Tibial artery (tissue), 4 donors: ENCODE measurements at regions not wholly inside any gene's neighbourhood (a gene's known extent, or its start where the extent isn't known, plus 50 kb on each side); places are given as distances from the start of the nearest gene placed in this dataset.
A peak's percentile ranks its signal among the peaks of the same experiment; 100 is the strongest.

Source experiments
- DNase-seq, 2 donors: peaks; one replicate each; pipeline ENCODE4 v3.0.0-alpha.2; 2019
- H3K27ac ChIP-seq, 2 donors: fragments of 200-600 bp; sonication (generic) in 1 of 2; 1 replicate in 1 of 2; 2 replicates in 1 of 2; pipeline ENCODE4 v1.5.1; 2018 to 2019; ENCODE audit warnings: mild to moderate bottlenecking in 1 of 2
- H3K27me3 ChIP-seq, 2 donors: fragments of 200-600 bp; sonication (generic) in 1 of 2; one replicate each; pipeline versions ENCODE4 v1.5.1 to v1.6.0; 2016 to 2019
- H3K36me3 ChIP-seq, 3 donors: fragments of 200-600 bp; sonication (generic) in 2 of 3; one replicate each; pipeline ENCODE4 v1.5.1; 2016 to 2019; ENCODE audit warnings: mild to moderate bottlenecking in 2 of 3
- H3K4me1 ChIP-seq, 4 donors: fragments of 200-600 bp; sonication (generic) in 2 of 4; 1 replicate in 3 of 4; 2 replicates in 1 of 4; pipeline ENCODE4 v1.5.1; 2016 to 2019
- H3K4me3 ChIP-seq, 2 donors: fragments of 200-600 bp; sonication (generic) in 1 of 2; 1 replicate in 1 of 2; 2 replicates in 1 of 2; pipeline ENCODE4 v1.5.1; 2018 to 2019; ENCODE audit warnings: mild to moderate bottlenecking in 2 of 2
- H3K9me3 ChIP-seq, 3 donors: fragments of 200-600 bp; sonication (generic) in 1 of 3; one replicate each; pipeline ENCODE4 v1.5.1; 2016 to 2019
- CTCF ChIP-seq, 2 experiments: fragments of 200-600 bp in 1 of 2; fragments of 450-650 bp in 1 of 2; IDR thresholded peaks; one replicate each; pipeline ENCODE4 v1.5.1; 2017 to 2019; ENCODE audit warnings: antibody characterized with exemption in 2 of 2, mild to moderate bottlenecking in 1 of 2, moderate library complexity in 1 of 2
- intact Hi-C: fragments of 100-400 bp; cut with DNase I; formaldehyde crosslinking; loops from one replicate; pipeline ENCODE4 v1.15.0; 2023; ENCODE audit warnings: low total_unique reads

GRCh38 chr5:3323144-3323543, 272.5 kb upstream of the IRX1 start:
- no peak for TF ChIP-seq CTCF (IDR thresholded peaks at IDR 0.05)
- no peaks in the 10 kb centered on the region for H3K36me3 ChIP-seq
- intact Hi-C loops: no loop called here
- H3K4me1 ChIP-seq: peaks cover 0 to 4% (median 0%) of the 10 kb centered on the region in 4 donors
- no peak overlapping the region for H3K27ac ChIP-seq
- peaks cover 0 to 3% of the 10 kb centered on the region in 2 donors for H3K27me3 ChIP-seq
- no peak overlapping the region for H3K4me3 ChIP-seq
- peak in 1 of 2 donors; percentile 1 for DNase-seq
- H3K9me3 ChIP-seq: no peaks in the 10 kb centered on the region

GRCh38 chr5:3322642-3323041, 273.0 kb upstream of the IRX1 start:
- Histone ChIP-seq H3K27ac (no peak overlapping the region), H3K9me3 (no peaks in the 10 kb centered on the region), H3K36me3 (no peaks in the 10 kb centered on the region), H3K4me1 (peaks cover 0 to 4% (median 0%) of the 10 kb centered on the region in 4 donors), H3K27me3 (peaks cover 0 to 3% of the 10 kb centered on the region in 2 donors), H3K4me3 (no peak overlapping the region)
- intact Hi-C loops: no loop called here
- no peak for TF ChIP-seq CTCF (IDR thresholded peaks at IDR 0.05)
- DNase-seq: peak in 1 of 2 donors; percentile 1

GRCh38 chr5:3321923-3322322, 273.7 kb upstream of the IRX1 start:
- Histone ChIP-seq H3K27ac (no peak overlapping the region), H3K27me3 (peaks cover 0 to 3% of the 10 kb centered on the region in 2 donors), H3K9me3 (no peaks in the 10 kb centered on the region), H3K4me3 (no peak overlapping the region), H3K36me3 (no peaks in the 10 kb centered on the region), H3K4me1 (peaks cover 0 to 4% (median 0%) of the 10 kb centered on the region in 4 donors)
- intact Hi-C loops: no loop called here
- no peak for TF ChIP-seq CTCF (IDR thresholded peaks at IDR 0.05)
- peak in 1 of 2 donors; percentile 58 for DNase-seq

GRCh38 chr5:3321119-3321760, 274.4 kb upstream of the IRX1 start:
- Histone ChIP-seq H3K4me1 (peaks cover 0 to 4% (median 0%) of the 10 kb centered on the region in 4 donors), H3K27ac (no peak overlapping the region), H3K36me3 (no peaks in the 10 kb centered on the region), H3K4me3 (no peak overlapping the region), H3K9me3 (no peaks in the 10 kb centered on the region), H3K27me3 (peaks cover 0 to 3% of the 10 kb centered on the region in 2 donors)
- TF ChIP-seq CTCF (IDR thresholded peaks at IDR 0.05): no peak
- intact Hi-C loops: no loop called here
- DNase-seq: no peak

GRCh38 chr5:3320317-3320875, 275.2 kb upstream of the IRX1 start:
- no peak overlapping the region for H3K27ac ChIP-seq
- DNase-seq: peak in 1 of 2 donors; percentile 33
- H3K9me3 ChIP-seq: no peaks in the 10 kb centered on the region
- intact Hi-C loops: no loop called here
- H3K27me3 ChIP-seq: peaks cover 0 to 3% of the 10 kb centered on the region in 2 donors
- no peaks in the 10 kb centered on the region for H3K36me3 ChIP-seq
- H3K4me1 ChIP-seq: peaks cover 0 to under 1% (median 0%) of the 10 kb centered on the region in 4 donors
- no peak for TF ChIP-seq CTCF (IDR thresholded peaks at IDR 0.05)
- H3K4me3 ChIP-seq: no peak overlapping the region
